ENCODE measurements at regions not wholly inside any gene's neighbourhood (a gene's known extent, or its start where the extent isn't known, plus 50 kb on each side); places are given as distances from the start of the nearest gene placed in this dataset.

DNA sequence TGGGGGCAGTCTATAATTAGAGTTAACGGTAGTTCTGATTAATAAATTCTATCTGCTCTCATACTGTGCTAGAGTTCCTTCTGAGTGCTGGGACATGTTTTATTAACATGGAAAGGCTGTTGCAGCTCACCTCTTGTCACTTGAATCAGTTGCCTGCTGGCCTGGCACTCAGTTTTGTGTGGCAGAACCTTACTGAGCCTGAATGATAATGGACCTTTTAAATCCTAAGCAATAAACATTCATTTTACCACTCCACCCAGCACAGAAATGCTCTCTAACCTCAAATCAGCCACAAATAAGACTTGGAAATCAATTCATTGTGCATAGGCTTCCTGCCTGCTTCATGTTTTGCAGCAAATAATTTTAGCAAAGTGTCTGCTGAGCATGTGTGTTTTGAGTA is 115.0 kb upstream of the RBMS1 start:
- ChIA-PET CTCF (no interaction called here), POLR2A (no interaction called here)
- TF ChIP-seq, protein P1, sequence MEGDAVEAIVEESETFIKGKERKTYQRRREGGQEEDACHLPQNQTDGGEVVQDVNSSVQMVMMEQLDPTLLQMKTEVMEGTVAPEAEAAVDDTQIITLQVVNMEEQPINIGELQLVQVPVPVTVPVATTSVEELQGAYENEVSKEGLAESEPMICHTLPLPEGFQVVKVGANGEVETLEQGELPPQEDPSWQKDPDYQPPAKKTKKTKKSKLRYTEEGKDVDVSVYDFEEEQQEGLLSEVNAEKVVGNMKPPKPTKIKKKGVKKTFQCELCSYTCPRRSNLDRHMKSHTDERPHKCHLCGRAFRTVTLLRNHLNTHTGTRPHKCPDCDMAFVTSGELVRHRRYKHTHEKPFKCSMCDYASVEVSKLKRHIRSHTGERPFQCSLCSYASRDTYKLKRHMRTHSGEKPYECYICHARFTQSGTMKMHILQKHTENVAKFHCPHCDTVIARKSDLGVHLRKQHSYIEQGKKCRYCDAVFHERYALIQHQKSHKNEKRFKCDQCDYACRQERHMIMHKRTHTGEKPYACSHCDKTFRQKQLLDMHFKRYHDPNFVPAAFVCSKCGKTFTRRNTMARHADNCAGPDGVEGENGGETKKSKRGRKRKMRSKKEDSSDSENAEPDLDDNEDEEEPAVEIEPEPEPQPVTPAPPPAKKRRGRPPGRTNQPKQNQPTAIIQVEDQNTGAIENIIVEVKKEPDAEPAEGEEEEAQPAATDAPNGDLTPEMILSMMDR (IDR thresholded peaks at IDR 0.05): no peak
- TF ChIP-seq TCF7L2 (IDR thresholded peaks at IDR 0.05; ENCODE audit: low read depth, low read length) (no peak), SIN3A (IDR thresholded peaks at IDR 0.05; ENCODE audit: borderline replicate concordance, insufficient read depth, low read depth, low read length) (no peak), POLR2AphosphoS5 (IDR thresholded peaks at IDR 0.05; ENCODE audit: low read depth, low read length) (no peak)
- TF ChIP-seq, protein P2, sequence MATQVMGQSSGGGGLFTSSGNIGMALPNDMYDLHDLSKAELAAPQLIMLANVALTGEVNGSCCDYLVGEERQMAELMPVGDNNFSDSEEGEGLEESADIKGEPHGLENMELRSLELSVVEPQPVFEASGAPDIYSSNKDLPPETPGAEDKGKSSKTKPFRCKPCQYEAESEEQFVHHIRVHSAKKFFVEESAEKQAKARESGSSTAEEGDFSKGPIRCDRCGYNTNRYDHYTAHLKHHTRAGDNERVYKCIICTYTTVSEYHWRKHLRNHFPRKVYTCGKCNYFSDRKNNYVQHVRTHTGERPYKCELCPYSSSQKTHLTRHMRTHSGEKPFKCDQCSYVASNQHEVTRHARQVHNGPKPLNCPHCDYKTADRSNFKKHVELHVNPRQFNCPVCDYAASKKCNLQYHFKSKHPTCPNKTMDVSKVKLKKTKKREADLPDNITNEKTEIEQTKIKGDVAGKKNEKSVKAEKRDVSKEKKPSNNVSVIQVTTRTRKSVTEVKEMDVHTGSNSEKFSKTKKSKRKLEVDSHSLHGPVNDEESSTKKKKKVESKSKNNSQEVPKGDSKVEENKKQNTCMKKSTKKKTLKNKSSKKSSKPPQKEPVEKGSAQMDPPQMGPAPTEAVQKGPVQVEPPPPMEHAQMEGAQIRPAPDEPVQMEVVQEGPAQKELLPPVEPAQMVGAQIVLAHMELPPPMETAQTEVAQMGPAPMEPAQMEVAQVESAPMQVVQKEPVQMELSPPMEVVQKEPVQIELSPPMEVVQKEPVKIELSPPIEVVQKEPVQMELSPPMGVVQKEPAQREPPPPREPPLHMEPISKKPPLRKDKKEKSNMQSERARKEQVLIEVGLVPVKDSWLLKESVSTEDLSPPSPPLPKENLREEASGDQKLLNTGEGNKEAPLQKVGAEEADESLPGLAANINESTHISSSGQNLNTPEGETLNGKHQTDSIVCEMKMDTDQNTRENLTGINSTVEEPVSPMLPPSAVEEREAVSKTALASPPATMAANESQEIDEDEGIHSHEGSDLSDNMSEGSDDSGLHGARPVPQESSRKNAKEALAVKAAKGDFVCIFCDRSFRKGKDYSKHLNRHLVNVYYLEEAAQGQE (IDR thresholded peaks at IDR 0.05; ENCODE audit: insufficient read depth in 1 of 2, low read depth in 2 of 2, low read length in 1 of 2): no peak
- no peaks in the 10 kb centered on the region for H3K4me1 ChIP-seq (ENCODE audit: control insufficient read depth, insufficient read depth, low read length)
- no TSS peak for BruUV-seq (replicated peaks)
- no peak overlapping the region for H3K4me3 ChIP-seq (ENCODE audit: low read depth in 2 of 2, low read length in 2 of 2)
- no peak for ATAC-seq
- H3K9me3 ChIP-seq (ENCODE audit: control insufficient read depth, insufficient read depth, low read depth, low read length): no peaks in the 10 kb centered on the region
- H3K27ac ChIP-seq (ENCODE audit: low read length): no peak overlapping the region
- DNase-seq (ENCODE audit: low read depth, low spot score): no peak
- intact Hi-C loops (cut with micrococcal nuclease; ENCODE audit: unreplicated experiment): no loop called here
- H3K27me3 ChIP-seq (ENCODE audit: control insufficient read depth, insufficient read depth, low read length): peaks cover 3% of the 10 kb centered on the region; the same call in 1 of the 2 replicates
- in situ Hi-C loops (cut with HindIII; ENCODE audit: low pct_unique_long_range_greater_than_20kb, low sequenced_read_pairs): no loop called here
- H3K36me3 ChIP-seq (ENCODE audit: control insufficient read depth, insufficient read depth, low read length): no peaks in the 10 kb centered on the region

DNA sequence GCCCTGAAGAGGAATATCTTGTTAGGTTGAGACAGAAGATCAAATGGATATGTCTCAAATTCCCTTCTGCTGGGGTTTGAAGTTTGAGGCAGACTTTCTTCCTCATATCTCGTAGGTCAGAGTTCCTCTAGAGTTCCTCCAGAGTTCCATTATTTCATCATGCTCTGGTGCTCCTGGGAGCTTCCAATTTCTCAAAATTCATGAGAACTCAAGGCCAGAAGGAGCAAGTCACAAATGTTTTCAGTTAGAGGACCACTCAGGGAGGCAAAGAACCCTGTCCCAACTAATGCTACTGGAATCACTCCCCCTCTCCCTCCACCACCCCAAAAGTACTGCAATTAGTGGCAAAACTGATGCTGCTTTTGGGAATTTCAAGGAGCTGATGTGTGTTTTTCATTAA is 115.7 kb upstream of the RBMS1 start:
- in situ Hi-C loops (cut with HindIII; ENCODE audit: low pct_unique_long_range_greater_than_20kb, low sequenced_read_pairs): no loop called here
- no peak for ATAC-seq
- H3K4me1 ChIP-seq (ENCODE audit: control insufficient read depth, insufficient read depth, low read length): no peaks in the 10 kb centered on the region
- no peak for DNase-seq (ENCODE audit: low read depth, low spot score)
- intact Hi-C loops (cut with micrococcal nuclease; ENCODE audit: unreplicated experiment): no loop called here
- H3K36me3 ChIP-seq (ENCODE audit: control insufficient read depth, insufficient read depth, low read length): no peaks in the 10 kb centered on the region
- H3K9me3 ChIP-seq (ENCODE audit: control insufficient read depth, insufficient read depth, low read depth, low read length): no peaks in the 10 kb centered on the region
- peaks cover 3% of the 10 kb centered on the region; the same call in 1 of the 2 replicates for H3K27me3 ChIP-seq (ENCODE audit: control insufficient read depth, insufficient read depth, low read length)
- TF ChIP-seq, protein P1 (IDR thresholded peaks at IDR 0.05): no peak
- TF ChIP-seq, protein P2 (IDR thresholded peaks at IDR 0.05; ENCODE audit: insufficient read depth in 1 of 2, low read depth in 2 of 2, low read length in 1 of 2): no peak
- TF ChIP-seq SIN3A (IDR thresholded peaks at IDR 0.05; ENCODE audit: borderline replicate concordance, insufficient read depth, low read depth, low read length) (no peak), TCF7L2 (IDR thresholded peaks at IDR 0.05; ENCODE audit: low read depth, low read length) (no peak), POLR2AphosphoS5 (IDR thresholded peaks at IDR 0.05; ENCODE audit: low read depth, low read length) (no peak)
- ChIA-PET CTCF (no interaction called here), POLR2A (no interaction called here)
- H3K4me3 ChIP-seq (ENCODE audit: low read depth in 2 of 2, low read length in 2 of 2): no peak overlapping the region
- H3K27ac ChIP-seq (ENCODE audit: low read length): no peak overlapping the region
- BruUV-seq (replicated peaks): no TSS peak

Data from Panc1 (cell line).